Upper lobe of right lung (tissue), 1 donor: ENCODE measurements at regions not wholly inside any gene's neighbourhood (a gene's known extent, or its start where the extent isn't known, plus 50 kb on each side); places are given as distances from the start of the nearest gene placed in this dataset.
"Not testable (repeated sequence)": the region's sequence is repeated elsewhere in the genome, so short reads cannot be mapped to it uniquely, and the experiment has no call there.

Source experiments
- ATAC-seq: fragments of 200-7000 bp; cut with Tn5 transposase; one replicate; pipeline ENCODE4 v1.9.1; 2020; ENCODE audit warnings: mild to moderate bottlenecking, moderate library complexity
- DNase-seq: peaks from one replicate; pipeline ENCODE4 v3.0.0-alpha.2; 2020
- H3K27ac ChIP-seq: fragments of 200-600 bp; one replicate; pipeline ENCODE4 v1.8.0; 2022
- H3K27me3 ChIP-seq: fragments of 200-600 bp; one replicate; pipeline ENCODE4 v1.8.0; 2022; ENCODE audit warnings: mild to moderate bottlenecking
- H3K36me3 ChIP-seq: fragments of 200-600 bp; one replicate; pipeline ENCODE4 v1.8.0; 2022
- H3K4me1 ChIP-seq: fragments of 200-600 bp; one replicate; pipeline ENCODE4 v1.8.0; 2022
- H3K4me3 ChIP-seq: fragments of 200-600 bp; one replicate; pipeline ENCODE4 v1.8.0; 2022; ENCODE audit warnings: mild to moderate bottlenecking
- H3K9me3 ChIP-seq: fragments of 200-600 bp; one replicate; pipeline ENCODE4 v1.8.0; 2022
- intact Hi-C: fragments of 100-400 bp; cut with DNase I; formaldehyde crosslinking; loops from one replicate; pipeline ENCODE4 v1.11.0; 2022
- TF ChIP-seq, protein P1 (sequence below): fragments of 200-600 bp; IDR thresholded peaks from one replicate; pipeline ENCODE4 v1.8.0; 2022; ENCODE audit warnings: antibody characterized with exemption
- donor health status: DM: no; HTN: yes; CAD: no; lungs with severe emphysema.

DNA sequence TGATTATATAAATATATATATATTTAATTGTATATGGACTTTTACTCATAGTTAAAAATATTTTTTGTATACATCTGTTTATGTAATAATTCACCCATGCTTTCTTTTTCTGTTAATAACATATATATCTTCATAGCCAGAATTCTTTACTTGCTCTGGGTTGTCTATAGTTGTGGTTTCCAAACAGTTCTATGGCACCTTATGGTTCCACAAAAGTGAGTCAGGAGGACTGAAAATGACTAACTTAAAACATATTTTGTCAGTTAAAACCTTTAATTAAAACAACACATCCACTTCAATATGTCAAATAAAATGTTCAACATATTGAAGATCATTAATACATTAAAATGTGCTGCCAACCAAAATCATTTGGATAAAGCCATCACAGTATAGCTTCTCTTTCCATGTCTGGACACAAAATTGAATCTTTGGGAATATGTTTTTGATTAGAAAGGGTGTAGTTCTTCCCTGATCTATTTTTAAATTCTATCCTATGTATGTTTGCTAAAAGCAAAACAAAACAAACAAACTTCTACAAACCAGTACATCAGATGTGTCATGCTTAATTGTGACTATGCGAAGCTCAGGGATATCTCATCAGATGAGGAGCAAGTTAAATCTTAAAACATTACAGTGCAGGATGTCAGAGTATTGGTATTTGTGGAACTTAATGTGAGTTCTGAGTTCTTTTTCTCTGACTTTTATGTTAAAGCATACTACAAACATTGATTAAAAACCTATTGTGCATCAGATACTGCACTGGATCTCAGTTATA lies 1488.4 kb upstream of the TENM4 start:
- Histone ChIP-seq H3K4me1 (no peaks in the 10 kb centered on the region), H3K27ac (no peak overlapping the region), H3K9me3 (no peaks in the 10 kb centered on the region), H3K4me3 (no peak overlapping the region), H3K27me3 (no peaks in the 10 kb centered on the region), H3K36me3 (no peaks in the 10 kb centered on the region)
- TF ChIP-seq, protein P1, sequence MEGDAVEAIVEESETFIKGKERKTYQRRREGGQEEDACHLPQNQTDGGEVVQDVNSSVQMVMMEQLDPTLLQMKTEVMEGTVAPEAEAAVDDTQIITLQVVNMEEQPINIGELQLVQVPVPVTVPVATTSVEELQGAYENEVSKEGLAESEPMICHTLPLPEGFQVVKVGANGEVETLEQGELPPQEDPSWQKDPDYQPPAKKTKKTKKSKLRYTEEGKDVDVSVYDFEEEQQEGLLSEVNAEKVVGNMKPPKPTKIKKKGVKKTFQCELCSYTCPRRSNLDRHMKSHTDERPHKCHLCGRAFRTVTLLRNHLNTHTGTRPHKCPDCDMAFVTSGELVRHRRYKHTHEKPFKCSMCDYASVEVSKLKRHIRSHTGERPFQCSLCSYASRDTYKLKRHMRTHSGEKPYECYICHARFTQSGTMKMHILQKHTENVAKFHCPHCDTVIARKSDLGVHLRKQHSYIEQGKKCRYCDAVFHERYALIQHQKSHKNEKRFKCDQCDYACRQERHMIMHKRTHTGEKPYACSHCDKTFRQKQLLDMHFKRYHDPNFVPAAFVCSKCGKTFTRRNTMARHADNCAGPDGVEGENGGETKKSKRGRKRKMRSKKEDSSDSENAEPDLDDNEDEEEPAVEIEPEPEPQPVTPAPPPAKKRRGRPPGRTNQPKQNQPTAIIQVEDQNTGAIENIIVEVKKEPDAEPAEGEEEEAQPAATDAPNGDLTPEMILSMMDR: no peak
- ATAC-seq (no peak), DNase-seq (no peak)
- intact Hi-C loops: no loop called here

DNA sequence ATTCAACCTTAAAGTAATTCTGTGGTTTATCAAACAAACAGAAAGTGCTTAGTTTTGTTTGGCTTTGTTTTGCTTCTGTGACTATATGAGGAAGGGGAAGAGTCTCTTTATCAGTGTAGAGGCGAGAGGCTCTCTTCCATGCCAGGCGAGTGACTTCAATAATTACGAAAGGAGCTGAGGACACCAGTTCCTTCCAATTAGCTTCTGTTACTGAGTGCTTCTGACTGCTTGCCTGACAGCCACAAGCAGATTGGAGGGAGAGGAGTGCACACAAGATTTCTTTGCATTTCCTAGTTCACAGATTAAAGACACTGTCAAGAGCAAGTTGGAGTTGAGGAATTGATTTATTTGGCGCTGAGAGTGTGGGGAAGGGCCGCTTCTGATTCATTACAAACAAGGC lies 1484.5 kb upstream of the TENM4 start:
- intact Hi-C loops: no loop called here
- H3K4me3 ChIP-seq: no peak overlapping the region
- TF ChIP-seq, protein P1: no peak
- no peaks in the 10 kb centered on the region for H3K9me3 ChIP-seq
- DNase-seq: no peak
- no peaks in the 10 kb centered on the region for H3K27me3 ChIP-seq
- no peak for ATAC-seq
- H3K4me1 ChIP-seq: no peaks in the 10 kb centered on the region
- no peaks in the 10 kb centered on the region for H3K36me3 ChIP-seq
- H3K27ac ChIP-seq: no peak overlapping the region

DNA sequence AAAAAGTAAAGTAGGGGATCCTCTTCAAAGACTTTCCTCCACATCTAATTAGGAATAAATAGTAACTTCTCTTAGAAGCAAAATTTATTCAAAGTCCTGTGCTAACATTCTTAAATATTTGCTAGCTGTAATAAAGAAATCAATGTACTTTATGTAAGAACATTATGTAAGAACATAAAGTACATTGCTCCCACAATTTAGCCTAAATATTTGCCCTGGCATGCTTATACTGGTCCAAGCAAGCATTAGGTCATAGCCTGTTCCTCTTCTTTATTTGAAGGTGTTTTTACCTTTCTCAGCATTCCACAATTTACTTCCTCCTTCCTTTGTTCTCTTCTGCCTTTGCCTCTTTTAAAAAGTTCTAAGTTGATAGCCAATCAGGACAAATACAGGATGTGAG lies 1480.5 kb upstream of the TENM4 start:
- intact Hi-C loops, H3K36me3 ChIP-seq, H3K4me1 ChIP-seq, H3K4me3 ChIP-seq, H3K9me3 ChIP-seq, DNase-seq, H3K27ac ChIP-seq, ATAC-seq, H3K27me3 ChIP-seq: not testable (repeated sequence)

DNA sequence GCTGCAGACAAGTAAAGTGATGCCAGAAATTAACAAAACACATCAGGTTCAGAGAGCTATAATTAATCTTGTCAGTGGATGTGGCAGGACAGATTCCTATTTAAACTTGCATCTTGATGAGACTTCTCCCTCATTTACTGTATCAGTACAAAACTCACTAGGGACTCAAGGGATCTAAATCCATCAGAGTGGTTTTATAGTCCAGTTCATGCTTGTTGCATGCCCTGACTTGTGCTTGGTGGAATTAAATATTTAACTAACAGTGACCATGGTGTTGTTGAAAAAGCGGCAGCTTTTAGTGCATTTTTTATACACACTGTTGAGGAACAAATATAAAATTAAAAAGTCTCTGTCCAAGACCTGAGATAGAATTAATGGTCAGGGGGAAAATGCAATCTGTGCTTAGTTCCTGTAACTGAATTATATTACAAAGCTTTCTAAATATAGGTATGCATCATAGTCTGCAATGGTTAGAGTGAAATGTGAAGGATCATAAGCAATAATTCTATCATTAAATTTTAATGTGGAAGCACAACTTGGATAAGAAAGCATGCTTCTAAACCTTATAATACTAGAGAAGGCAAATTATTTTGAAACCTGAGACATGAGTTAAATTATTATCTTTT lies 1475.5 kb upstream of the TENM4 start:
- Histone ChIP-seq H3K27me3 (no peaks in the 10 kb centered on the region), H3K27ac (no peak overlapping the region), H3K36me3 (no peaks in the 10 kb centered on the region), H3K4me3 (no peak overlapping the region), H3K9me3 (no peaks in the 10 kb centered on the region), H3K4me1 (no peaks in the 10 kb centered on the region)
- DNase-seq: no peak
- ATAC-seq: no peak
- TF ChIP-seq, protein P1: no peak
- intact Hi-C loops: no loop called here

DNA sequence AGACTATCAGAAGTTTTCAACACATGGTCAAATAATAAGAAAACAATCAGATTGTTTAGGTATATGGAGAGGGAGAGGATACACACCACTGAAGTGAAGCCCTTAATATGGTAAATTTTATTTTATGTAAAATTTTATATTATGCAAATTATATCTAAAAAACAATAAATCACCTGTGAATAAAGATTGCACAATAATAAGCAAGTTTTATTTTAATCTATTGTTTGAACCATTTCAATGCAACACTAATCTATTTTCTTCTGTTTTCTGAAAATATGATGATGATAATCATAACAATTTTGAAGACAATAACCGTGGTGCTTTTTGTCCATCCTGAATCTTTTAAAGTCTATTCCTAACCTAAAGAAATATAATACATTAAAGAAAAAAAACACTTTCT lies 1473.5 kb upstream of the TENM4 start:
- DNase-seq: no peak
- Histone ChIP-seq H3K4me1 (no peaks in the 10 kb centered on the region), H3K4me3 (no peak overlapping the region)

DNA sequence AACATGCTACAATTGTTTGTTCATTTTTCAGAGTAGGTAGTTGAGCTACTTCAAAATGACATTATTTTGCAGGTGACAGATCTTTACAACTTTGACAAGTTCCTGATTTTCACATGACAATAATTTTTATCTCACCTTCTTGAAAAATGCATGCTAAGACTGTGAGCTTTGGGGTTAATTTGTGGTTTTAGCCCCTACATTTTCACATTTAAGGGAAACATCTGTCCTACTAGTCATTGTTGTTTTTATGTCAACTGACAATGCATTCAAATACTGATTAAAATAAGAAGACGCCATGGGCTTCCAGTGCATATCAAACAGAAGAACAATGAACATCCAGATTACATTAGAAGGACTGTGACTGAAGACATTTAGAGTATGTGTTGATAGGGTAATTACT lies 1470.8 kb upstream of the TENM4 start:
- DNase-seq (no peak), ATAC-seq (no peak)
- H3K4me1 ChIP-seq: no peaks in the 10 kb centered on the region
- H3K27ac ChIP-seq: no peak overlapping the region
- H3K27me3 ChIP-seq: no peaks in the 10 kb centered on the region
- no peaks in the 10 kb centered on the region for H3K9me3 ChIP-seq
- H3K4me3 ChIP-seq: no peak overlapping the region
- TF ChIP-seq, protein P1: no peak
- intact Hi-C loops: no loop called here
- H3K36me3 ChIP-seq: no peaks in the 10 kb centered on the region

More for the DNA sequence above, 1473.5 kb upstream of the TENM4 start:
- H3K27me3 ChIP-seq: no peaks in the 10 kb centered on the region
- TF ChIP-seq, protein P1: no peak
- no peak overlapping the region for H3K27ac ChIP-seq
- no peak for ATAC-seq
- H3K9me3 ChIP-seq: no peaks in the 10 kb centered on the region
- no peaks in the 10 kb centered on the region for H3K36me3 ChIP-seq
- intact Hi-C loops: no loop called here
